ENCODE measurements at regions not wholly inside any gene's neighbourhood (a gene's known extent, or its start where the extent isn't known, plus 50 kb on each side); places are given as distances from the start of the nearest gene placed in this dataset.

DNA sequence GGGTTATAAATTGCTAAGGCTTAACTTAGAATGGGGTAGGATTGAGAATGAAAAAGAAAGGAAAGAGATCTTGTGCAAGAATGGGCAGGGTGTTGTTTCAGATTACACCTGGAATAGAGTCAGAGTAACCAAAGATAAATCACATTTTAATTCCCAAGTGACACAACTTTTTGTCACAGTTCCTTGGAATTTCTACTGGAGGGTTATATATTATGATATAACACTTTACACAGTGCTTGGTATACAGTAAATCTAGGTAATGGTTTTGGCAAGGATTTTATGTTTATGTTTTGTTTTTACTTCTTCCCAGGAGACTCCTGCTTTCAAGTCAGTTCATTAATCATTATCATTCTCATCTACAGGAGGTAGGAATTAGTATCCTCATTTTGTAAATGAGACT lies 115.7 kb upstream of the KCNJ16 start:
- TF ChIP-seq POLR2A (IDR thresholded peaks at IDR 0.05), result no peak
- TF ChIP-seq, protein P1, sequence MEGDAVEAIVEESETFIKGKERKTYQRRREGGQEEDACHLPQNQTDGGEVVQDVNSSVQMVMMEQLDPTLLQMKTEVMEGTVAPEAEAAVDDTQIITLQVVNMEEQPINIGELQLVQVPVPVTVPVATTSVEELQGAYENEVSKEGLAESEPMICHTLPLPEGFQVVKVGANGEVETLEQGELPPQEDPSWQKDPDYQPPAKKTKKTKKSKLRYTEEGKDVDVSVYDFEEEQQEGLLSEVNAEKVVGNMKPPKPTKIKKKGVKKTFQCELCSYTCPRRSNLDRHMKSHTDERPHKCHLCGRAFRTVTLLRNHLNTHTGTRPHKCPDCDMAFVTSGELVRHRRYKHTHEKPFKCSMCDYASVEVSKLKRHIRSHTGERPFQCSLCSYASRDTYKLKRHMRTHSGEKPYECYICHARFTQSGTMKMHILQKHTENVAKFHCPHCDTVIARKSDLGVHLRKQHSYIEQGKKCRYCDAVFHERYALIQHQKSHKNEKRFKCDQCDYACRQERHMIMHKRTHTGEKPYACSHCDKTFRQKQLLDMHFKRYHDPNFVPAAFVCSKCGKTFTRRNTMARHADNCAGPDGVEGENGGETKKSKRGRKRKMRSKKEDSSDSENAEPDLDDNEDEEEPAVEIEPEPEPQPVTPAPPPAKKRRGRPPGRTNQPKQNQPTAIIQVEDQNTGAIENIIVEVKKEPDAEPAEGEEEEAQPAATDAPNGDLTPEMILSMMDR (IDR thresholded peaks at IDR 0.05 in 8 of 11, conservative IDR thresholded peaks at IDR 0.05 in 3 of 11), result no peak
